ENCODE measurements at regions not wholly inside any gene's neighbourhood (a gene's known extent, or its start where the extent isn't known, plus 50 kb on each side); places are given as distances from the start of the nearest gene placed in this dataset.
"Not testable (repeated sequence)": the region's sequence is repeated elsewhere in the genome, so short reads cannot be mapped to it uniquely, and the experiment has no call there.

DNA sequence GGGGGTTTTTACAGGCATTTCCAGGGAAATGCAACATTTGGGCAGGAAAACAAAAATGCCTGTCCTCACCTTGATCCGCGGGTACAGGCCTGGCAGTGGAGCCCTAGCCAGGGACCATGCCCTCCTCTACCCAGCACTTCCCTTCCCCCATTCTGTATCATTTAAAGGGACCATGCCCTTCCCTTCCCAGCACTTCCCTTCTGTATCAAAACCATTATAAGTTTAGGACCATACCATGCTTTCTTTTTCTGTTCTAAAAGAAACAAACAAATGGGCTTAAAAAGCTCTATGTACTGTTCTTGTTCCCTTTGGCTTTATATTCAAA is 166.9 kb upstream of the ZNF608 start:
- Mint-ChIP-seq H3K4me1 (ENCODE audit: low read depth, unreplicated experiment) (peaks cover 20% of the 10 kb centered on the region), H3K27me3 (ENCODE audit: insufficient read depth, unreplicated experiment) (no peaks in the 10 kb centered on the region), H3K9me3 (ENCODE audit: unreplicated experiment) (peaks cover 29% of the 10 kb centered on the region), H3K36me3 (ENCODE audit: insufficient read depth, unreplicated experiment) (no peaks in the 10 kb centered on the region), H3K4me3 (ENCODE audit: unreplicated experiment) (no peak overlapping the region), H3K27ac (ENCODE audit: unreplicated experiment) (no peak overlapping the region)
- POLR2A ChIA-PET = no interaction called here
- no peak for DNase-seq
- peaks cover 27% of the 10 kb centered on the region for H3K4me1 ChIP-seq
- no peaks in the 10 kb centered on the region for H3K36me3 ChIP-seq (ENCODE audit: control insufficient read depth, insufficient read depth, low read length)
- no peak for TF ChIP-seq CTCF (IDR thresholded peaks at IDR 0.05; ENCODE audit: insufficient read depth in 1 of 2, low read depth in 1 of 2, low read length in 1 of 2, severe bottlenecking in 1 of 2, unreplicated experiment in 1 of 2)
- no peaks in the 10 kb centered on the region for H3K27me3 ChIP-seq (replicated peaks; ENCODE audit: control insufficient read depth, insufficient read depth, low read length)
- intact Hi-C loops (cut with micrococcal nuclease; ENCODE audit: unreplicated experiment) = no loop called here
- CTCF ChIA-PET = no interaction called here
- no peak overlapping the region for H3K4me3 ChIP-seq (ENCODE audit: low read depth, low read length)
- no peaks in the 10 kb centered on the region; the same call in 1 of the 2 replicates for H3K9me3 ChIP-seq
- no TSS peak for BruUV-seq (replicated peaks)

DNA sequence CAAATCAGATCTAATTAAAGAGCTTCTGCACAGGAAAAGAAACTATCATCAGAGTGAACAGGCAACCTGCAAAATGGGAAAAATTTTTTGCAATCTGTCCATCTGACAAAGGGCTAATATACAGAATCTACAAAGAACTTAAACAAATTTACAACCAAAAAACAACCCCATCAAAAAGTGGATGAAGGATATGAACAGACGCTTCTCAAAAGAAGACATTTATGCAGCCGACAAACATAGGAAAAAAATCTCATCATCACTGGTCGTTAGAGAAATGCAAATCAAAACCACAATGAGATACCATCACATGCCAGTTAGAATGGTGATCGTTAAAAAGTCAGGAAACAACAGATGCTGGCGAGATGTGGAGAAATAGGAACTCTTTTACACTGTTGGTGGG is 169.9 kb upstream of the ZNF608 start:
- H3K4me3 ChIP-seq (ENCODE audit: low read depth, low read length); H3K4me1 ChIP-seq; DNase-seq; H3K36me3 ChIP-seq (ENCODE audit: control insufficient read depth, insufficient read depth, low read length); H3K9me3 ChIP-seq; H3K4me3 Mint-ChIP-seq (ENCODE audit: unreplicated experiment); H3K27me3 ChIP-seq (replicated peaks; ENCODE audit: control insufficient read depth, insufficient read depth, low read length); BruUV-seq (replicated peaks); H3K27me3 Mint-ChIP-seq (ENCODE audit: insufficient read depth, unreplicated experiment); POLR2A ChIA-PET; CTCF ChIA-PET; intact Hi-C loops (cut with micrococcal nuclease; ENCODE audit: unreplicated experiment); H3K4me1 Mint-ChIP-seq (ENCODE audit: low read depth, unreplicated experiment); H3K27ac Mint-ChIP-seq (ENCODE audit: unreplicated experiment); H3K36me3 Mint-ChIP-seq (ENCODE audit: insufficient read depth, unreplicated experiment): not testable (repeated sequence)
- H3K9me3 Mint-ChIP-seq (ENCODE audit: unreplicated experiment) = peaks cover 29% of the 10 kb centered on the region

DNA sequence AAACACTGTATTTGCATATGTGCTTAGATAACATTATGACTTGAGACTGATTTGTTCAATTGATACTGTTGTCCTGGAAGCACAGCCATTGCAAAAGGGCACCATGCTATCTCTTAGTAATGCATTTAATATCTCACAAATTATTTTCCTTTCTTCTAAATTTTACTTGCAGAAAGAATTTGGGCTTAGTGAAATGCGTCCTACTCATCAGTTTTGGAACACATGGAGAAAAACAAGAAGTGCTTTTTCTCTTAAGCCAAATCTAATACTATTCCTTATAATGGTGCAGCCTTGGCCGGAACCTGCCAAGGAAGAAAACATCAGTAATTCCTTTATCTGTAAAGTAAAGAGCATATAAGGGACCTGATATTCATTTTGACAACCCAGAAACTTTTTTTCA is 172.2 kb upstream of the ZNF608 start:
- Histone ChIP-seq H3K4me3 (ENCODE audit: low read depth, low read length) (no peak overlapping the region), H3K9me3 (no peaks in the 10 kb centered on the region), H3K27me3 (replicated peaks; ENCODE audit: control insufficient read depth, insufficient read depth, low read length) (no peaks in the 10 kb centered on the region), H3K36me3 (ENCODE audit: control insufficient read depth, insufficient read depth, low read length) (no peaks in the 10 kb centered on the region), H3K4me1 (peaks cover 29% of the 10 kb centered on the region)
- DNase-seq = no peak
- no peak for TF ChIP-seq CTCF (IDR thresholded peaks at IDR 0.05; ENCODE audit: insufficient read depth in 1 of 2, low read depth in 1 of 2, low read length in 1 of 2, severe bottlenecking in 1 of 2, unreplicated experiment in 1 of 2)
- peaks cover 22% of the 10 kb centered on the region for H3K9me3 Mint-ChIP-seq (ENCODE audit: unreplicated experiment)
- H3K27me3 Mint-ChIP-seq (ENCODE audit: insufficient read depth, unreplicated experiment) = no peaks in the 10 kb centered on the region
- H3K27ac Mint-ChIP-seq (ENCODE audit: unreplicated experiment) = no peak overlapping the region
- no TSS peak for BruUV-seq (replicated peaks)
- CTCF ChIA-PET = no interaction called here
- H3K4me1 Mint-ChIP-seq (ENCODE audit: low read depth, unreplicated experiment) = no peaks in the 10 kb centered on the region
- POLR2A ChIA-PET = no interaction called here
- no peaks in the 10 kb centered on the region for H3K36me3 Mint-ChIP-seq (ENCODE audit: insufficient read depth, unreplicated experiment)
- H3K4me3 Mint-ChIP-seq (ENCODE audit: unreplicated experiment) = no peak overlapping the region
- intact Hi-C loops (cut with micrococcal nuclease; ENCODE audit: unreplicated experiment) = no loop called here

GRCh38 chr5:124919076-124919475 is 172.6 kb upstream of the ZNF608 start:
- ChIA-PET CTCF (no interaction called here), POLR2A (no interaction called here)
- Histone ChIP-seq H3K36me3 (ENCODE audit: control insufficient read depth, insufficient read depth, low read length) (no peaks in the 10 kb centered on the region), H3K27me3 (replicated peaks; ENCODE audit: control insufficient read depth, insufficient read depth, low read length) (no peaks in the 10 kb centered on the region), H3K4me1 (peaks cover 32% of the 10 kb centered on the region), H3K9me3 (no peaks in the 10 kb centered on the region), H3K4me3 (ENCODE audit: low read depth, low read length) (no peak overlapping the region)
- H3K27ac Mint-ChIP-seq (ENCODE audit: unreplicated experiment) = no peak overlapping the region
- H3K27me3 Mint-ChIP-seq (ENCODE audit: insufficient read depth, unreplicated experiment) = no peaks in the 10 kb centered on the region
- no peak overlapping the region for H3K4me3 Mint-ChIP-seq (ENCODE audit: unreplicated experiment)
- H3K4me1 Mint-ChIP-seq (ENCODE audit: low read depth, unreplicated experiment) = no peaks in the 10 kb centered on the region
- no peak for DNase-seq
- no peaks in the 10 kb centered on the region for H3K36me3 Mint-ChIP-seq (ENCODE audit: insufficient read depth, unreplicated experiment)
- intact Hi-C loops (cut with micrococcal nuclease; ENCODE audit: unreplicated experiment) = no loop called here
- TF ChIP-seq CTCF (IDR thresholded peaks at IDR 0.05; ENCODE audit: insufficient read depth in 1 of 2, low read depth in 1 of 2, low read length in 1 of 2, severe bottlenecking in 1 of 2, unreplicated experiment in 1 of 2) = no peak
- no TSS peak for BruUV-seq (replicated peaks)
- peaks cover 22% of the 10 kb centered on the region for H3K9me3 Mint-ChIP-seq (ENCODE audit: unreplicated experiment)
